Pancreas (tissue), 10 donors: ENCODE measurements at regions not wholly inside any gene's neighbourhood (a gene's known extent, or its start where the extent isn't known, plus 50 kb on each side); places are given as distances from the start of the nearest gene placed in this dataset.
"Not testable (repeated sequence)": the region's sequence is repeated elsewhere in the genome, so short reads cannot be mapped to it uniquely, and the experiment has no call there.

Source experiments
- ATAC-seq, 4 donors: fragments of 200-7000 bp; cut with Tn5 transposase; one replicate each; pipeline versions ENCODE4 v1.8.0 to v1.9.1; 2020; ENCODE audit warnings: mild to moderate bottlenecking in 4 of 4, moderate library complexity in 4 of 4
- DNase-seq, 6 donors: peaks; one replicate each; pipeline ENCODE4 v3.0.0-alpha.2; 2020
- FAIRE-seq: peaks from 2 replicates; lab custom pipeline; 2012; peaks lifted over from hg19 to GRCh38; lab: Jason Lieb, UNC
- H3K27ac ChIP-seq, 4 donors: fragments of 200-600 bp; sonication (generic); 1 replicate in 3 of 4; 2 replicates in 1 of 4; pipeline versions ENCODE4 v1.5.0 to v1.8.0; 2020
- H3K27me3 ChIP-seq, 4 donors: fragments of 200-600 bp; one replicate each; pipeline ENCODE4 v1.8.0; 2021
- H3K36me3 ChIP-seq, 3 donors: fragments of 200-600 bp; sonication (generic) in 1 of 3; one replicate each; pipeline versions ENCODE4 v1.5.0 to v1.8.0; 2020 to 2021
- H3K4me1 ChIP-seq, 3 donors: fragments of 200-600 bp; one replicate each; pipeline ENCODE4 v1.8.0; 2021
- H3K4me3 ChIP-seq, 4 donors: fragments of 200-600 bp; sonication (generic) in 2 of 4; one replicate each; pipeline versions ENCODE4 v1.5.0 to v1.8.0; 2020 to 2021
- H3K9me3 ChIP-seq, 4 donors: fragments of 200-600 bp; one replicate each; pipeline ENCODE4 v1.8.0; 2021
- CTCF ChIP-seq, 4 donors: fragments of 200-600 bp; sonication (generic) in 3 of 4; IDR thresholded peaks; one replicate each; pipeline versions ENCODE4 v1.5.0 to v1.8.0; 2021; ENCODE audit warnings: antibody characterized with exemption in 4 of 4
- WGBS, 2 donors: extraction: QIAGEN DNeasy Blood & Tissue Kit; methylation state at CpG; one replicate each; pipeline ENCODE4 v1.1.7; 2013; 5-methylcytosine and 5-hydroxymethylcytosine counted together
- intact Hi-C, 3 donors: fragments of 100-400 bp; cut with DNase I; formaldehyde crosslinking; loops; one replicate each; pipeline versions ENCODE4 v1.11.1 to v1.14.2; 2022
- donor health status: healthy with polysubstance abuse.
- donor health status: DM: no; HTN: no; CAD: no; lungs with moderate emphysema.
- donor health status: DM: no; HTN: no; CAD: no.
- donor health status: control.
- donor health status: control.
- donor health status: Bipolar disorder and iron deficiency.
- donor health status: DM: yes; HTN: yes; CAD: no.
- donor health status: DM: no; HTN: no; CAD: no.
- donor health status: DM: no; HTN: no; CAD: no.
- donor health status: DM: yes; HTN: yes; CAD: no.

- 56 to 58% methylated on average over 3 of the region's 3 CpGs for WGBS, 2 donors
- Histone ChIP-seq H3K36me3 (no peaks in the 10 kb centered on the region), H3K4me1 (no peaks in the 10 kb centered on the region), H3K27me3 (peaks cover 0 to 6% (median 0%) of the 10 kb centered on the region in 4 donors), H3K4me3 (no peak overlapping the region), H3K27ac (no peak overlapping the region), H3K9me3 (no peaks in the 10 kb centered on the region)
- intact Hi-C loops = no loop called here
- no peak for TF ChIP-seq CTCF (IDR thresholded peaks at IDR 0.05)
- DNase-seq (no peak), ATAC-seq (no peak), FAIRE-seq (no peak)
These were observed 99.8 kb upstream of the RAI2 start for GRCh38 chrX:17960891-17961290.

GRCh38 chrX:17944833-17945497 lies 83.9 kb upstream of the RAI2 start:
- ATAC-seq (peak in 2 of 4 donors; percentile 44 to 47), DNase-seq (no peak)

GRCh38 chrX:17941171-17941570 lies 80.1 kb upstream of the RAI2 start:
- H3K27me3 ChIP-seq, DNase-seq, H3K36me3 ChIP-seq, H3K4me1 ChIP-seq, H3K4me3 ChIP-seq, FAIRE-seq, ATAC-seq, intact Hi-C loops, H3K9me3 ChIP-seq, H3K27ac ChIP-seq: not testable (repeated sequence)
- WGBS, 2 donors = 60 to 65% methylated on average over 2 of the region's 2 CpGs

More at GRCh38 chrX:17944833-17945497, 83.9 kb upstream of the RAI2 start:
- no peak overlapping the region for H3K27ac ChIP-seq
- no peaks in the 10 kb centered on the region for H3K4me1 ChIP-seq
- intact Hi-C loops = no loop called here
- FAIRE-seq = no peak
- H3K36me3 ChIP-seq = no peaks in the 10 kb centered on the region
- no peak overlapping the region for H3K4me3 ChIP-seq
- TF ChIP-seq CTCF (IDR thresholded peaks at IDR 0.05) = peak in 2 of 4 donors; percentile 11 to 35
- H3K9me3 ChIP-seq = no peaks in the 10 kb centered on the region
- 38 to 45% methylated on average over 10 of the region's 10 CpGs for WGBS, 2 donors
- peaks cover 0 to 7% (median 2%) of the 10 kb centered on the region in 4 donors for H3K27me3 ChIP-seq

GRCh38 chrX:17939724-17940123 lies 78.6 kb upstream of the RAI2 start:
- ATAC-seq (peak in 2 of 4 donors; percentile 54 to 61), DNase-seq (peak in 4 of 6 donors; percentile 5 to 48 (median 19)), FAIRE-seq (no peak)
- intact Hi-C loops = no loop called here
- Histone ChIP-seq H3K36me3 (no peaks in the 10 kb centered on the region), H3K27ac (no peak overlapping the region), H3K9me3 (no peaks in the 10 kb centered on the region), H3K4me1 (no peaks in the 10 kb centered on the region), H3K4me3 (no peak overlapping the region), H3K27me3 (peaks cover 0 to 4% (median 0%) of the 10 kb centered on the region in 4 donors)
- 50 to 54% methylated on average over 2 of the region's 2 CpGs for WGBS, 2 donors
- no peak for TF ChIP-seq CTCF (IDR thresholded peaks at IDR 0.05)

GRCh38 chrX:17933856-17934255 lies 72.8 kb upstream of the RAI2 start:
- FAIRE-seq = no peak
- Histone ChIP-seq H3K27me3 (peaks cover 0 to 3% (median 0%) of the 10 kb centered on the region in 4 donors), H3K27ac (no peak overlapping the region), H3K4me1 (no peaks in the 10 kb centered on the region), H3K9me3 (no peaks in the 10 kb centered on the region), H3K36me3 (no peaks in the 10 kb centered on the region), H3K4me3 (no peak overlapping the region)
- no peak for TF ChIP-seq CTCF (IDR thresholded peaks at IDR 0.05)
- no peak for DNase-seq
- ATAC-seq = peak in 1 of 4 donors; percentile 25
- WGBS, 2 donors = 30 to 34% methylated on average over 3 of the region's 3 CpGs
- intact Hi-C loops = no loop called here
